Neuron (in vitro differentiated cells): ENCODE measurements at regions not wholly inside any gene's neighbourhood (a gene's known extent, or its start where the extent isn't known, plus 50 kb on each side); places are given as distances from the start of the nearest gene placed in this dataset.
"Not testable (repeated sequence)": the region's sequence is repeated elsewhere in the genome, so short reads cannot be mapped to it uniquely, and the experiment has no call there.

Experiments used
- H2AFZ ChIP-seq: one replicate; pipeline ENCODE4 v1.6.1; 2013; ENCODE audit warnings: low read depth, mild to moderate bottlenecking, inconsistent platforms, low read length, moderate library complexity
- H3K27me3 ChIP-seq: one replicate; pipeline ENCODE4 v1.6.1; 2013; ENCODE audit warnings: low read length; ENCODE audit not compliant: insufficient read depth
- H3K36me3 ChIP-seq: one replicate; pipeline ENCODE4 v1.6.1; 2013; ENCODE audit warnings: low read length; ENCODE audit not compliant: insufficient read depth
- H3K4me1 ChIP-seq: one replicate; pipeline ENCODE4 v1.6.1; 2013; ENCODE audit warnings: low read length; ENCODE audit not compliant: insufficient read depth
- H3K4me3 ChIP-seq: 2 replicates; pipeline ENCODE4 v1.5.1; 2013; ENCODE audit warnings: mild to moderate bottlenecking, low read length, moderate library complexity
- H3K9me3 ChIP-seq: one replicate; pipeline ENCODE4 v1.6.1; 2013; ENCODE audit warnings: low read length

DNA sequence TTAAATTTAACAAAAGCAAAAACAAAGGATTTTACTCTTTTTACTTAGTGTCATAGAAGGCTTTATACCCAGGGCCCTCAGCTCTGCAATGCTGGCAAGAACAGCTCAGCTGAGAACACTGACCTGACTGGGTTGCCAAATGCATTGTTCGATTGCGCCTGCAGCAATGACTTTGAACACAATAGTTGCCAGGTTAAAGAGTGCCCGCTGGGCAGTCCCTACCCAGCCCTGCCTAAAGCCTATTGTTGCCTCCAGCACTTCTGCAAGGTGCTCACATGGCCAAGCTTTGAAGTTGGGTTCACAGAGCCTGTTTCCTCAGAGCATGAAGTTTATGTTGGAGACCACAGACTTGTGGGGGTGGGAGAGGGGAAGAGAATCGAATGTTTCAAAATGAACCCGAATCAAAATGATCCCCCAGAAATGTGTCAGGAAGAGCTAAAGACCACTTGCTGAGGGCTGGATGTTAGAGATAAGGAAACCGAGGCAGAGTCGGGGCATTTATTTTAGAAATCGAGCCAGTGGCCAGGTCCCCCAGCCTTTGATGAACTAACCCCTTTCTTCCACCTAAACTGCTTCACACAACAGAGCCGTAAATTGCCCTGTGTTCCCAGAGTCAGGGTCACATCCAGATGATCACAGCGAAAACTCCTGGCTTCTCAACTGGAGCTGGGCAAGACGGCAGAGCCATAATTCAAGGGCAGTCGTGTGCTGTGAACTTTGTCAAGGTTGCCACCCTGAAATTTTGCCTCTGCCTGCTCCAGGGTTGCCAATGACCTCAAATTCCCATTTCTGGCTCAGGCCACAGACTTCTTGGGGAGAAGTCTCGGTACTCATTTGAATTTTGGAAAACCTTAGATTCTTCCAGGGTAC, 55.0 kb downstream of the FOXA2 start:
- Histone ChIP-seq H2AFZ (no peak overlapping the region), H3K4me3 (no peak overlapping the region), H3K27me3 (no peaks in the 10 kb centered on the region), H3K9me3 (no peaks in the 10 kb centered on the region), H3K4me1 (no peaks in the 10 kb centered on the region), H3K36me3 (no peaks in the 10 kb centered on the region)

DNA sequence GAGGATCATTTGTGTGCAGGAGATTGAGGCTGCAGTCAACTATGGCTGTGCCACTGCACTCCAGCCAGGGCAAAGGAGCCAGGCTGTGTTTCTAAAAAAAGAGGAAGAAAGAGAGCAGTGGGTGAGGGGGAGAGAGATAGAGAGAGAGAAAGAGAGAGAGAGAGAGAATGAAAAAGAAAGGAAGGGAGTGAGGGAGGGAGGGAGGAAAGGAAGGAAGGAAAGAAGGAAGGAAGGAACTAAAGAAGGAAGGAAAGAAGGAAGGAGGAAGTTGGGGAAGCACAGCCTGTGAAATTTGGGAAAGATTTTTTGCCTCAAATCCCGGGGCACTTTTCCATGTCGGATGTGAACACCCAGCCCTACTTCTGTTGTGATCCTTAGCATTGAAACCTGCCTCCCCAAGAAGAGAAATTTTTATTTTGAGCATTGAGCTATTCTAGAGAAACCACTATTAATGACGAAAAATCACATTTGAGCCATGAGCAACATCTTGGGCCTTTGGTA, 57.8 kb downstream of the FOXA2 start:
- H3K4me3 ChIP-seq = no peak overlapping the region
- no peaks in the 10 kb centered on the region for H3K9me3 ChIP-seq
- H3K4me1 ChIP-seq = no peaks in the 10 kb centered on the region
- no peaks in the 10 kb centered on the region for H3K27me3 ChIP-seq
- H3K36me3 ChIP-seq = no peaks in the 10 kb centered on the region
- H2AFZ ChIP-seq = no peak overlapping the region

DNA sequence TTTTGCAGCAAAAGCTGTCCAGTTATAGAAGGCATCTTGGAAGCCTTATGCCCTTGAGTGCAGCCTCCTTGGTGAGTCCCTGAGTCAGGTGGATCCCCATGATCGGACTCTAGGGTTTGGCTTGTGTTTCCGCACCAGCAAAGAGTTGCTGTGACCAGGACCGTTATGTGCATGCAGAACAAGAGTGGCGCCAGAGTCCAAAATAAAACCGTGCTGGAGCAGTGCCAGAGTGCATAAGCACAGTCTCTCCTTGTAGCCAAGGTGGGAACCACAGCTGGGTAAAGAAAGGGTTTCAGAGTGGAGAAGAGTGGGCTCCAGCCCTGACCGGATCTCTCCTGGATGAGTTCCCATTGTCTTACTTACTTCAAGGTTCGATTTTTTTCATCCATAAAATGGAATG, 58.6 kb downstream of the FOXA2 start:
- no peaks in the 10 kb centered on the region for H3K9me3 ChIP-seq
- no peak overlapping the region for H3K4me3 ChIP-seq
- no peaks in the 10 kb centered on the region for H3K27me3 ChIP-seq
- H2AFZ ChIP-seq = no peak overlapping the region
- no peaks in the 10 kb centered on the region for H3K4me1 ChIP-seq
- no peaks in the 10 kb centered on the region for H3K36me3 ChIP-seq

DNA sequence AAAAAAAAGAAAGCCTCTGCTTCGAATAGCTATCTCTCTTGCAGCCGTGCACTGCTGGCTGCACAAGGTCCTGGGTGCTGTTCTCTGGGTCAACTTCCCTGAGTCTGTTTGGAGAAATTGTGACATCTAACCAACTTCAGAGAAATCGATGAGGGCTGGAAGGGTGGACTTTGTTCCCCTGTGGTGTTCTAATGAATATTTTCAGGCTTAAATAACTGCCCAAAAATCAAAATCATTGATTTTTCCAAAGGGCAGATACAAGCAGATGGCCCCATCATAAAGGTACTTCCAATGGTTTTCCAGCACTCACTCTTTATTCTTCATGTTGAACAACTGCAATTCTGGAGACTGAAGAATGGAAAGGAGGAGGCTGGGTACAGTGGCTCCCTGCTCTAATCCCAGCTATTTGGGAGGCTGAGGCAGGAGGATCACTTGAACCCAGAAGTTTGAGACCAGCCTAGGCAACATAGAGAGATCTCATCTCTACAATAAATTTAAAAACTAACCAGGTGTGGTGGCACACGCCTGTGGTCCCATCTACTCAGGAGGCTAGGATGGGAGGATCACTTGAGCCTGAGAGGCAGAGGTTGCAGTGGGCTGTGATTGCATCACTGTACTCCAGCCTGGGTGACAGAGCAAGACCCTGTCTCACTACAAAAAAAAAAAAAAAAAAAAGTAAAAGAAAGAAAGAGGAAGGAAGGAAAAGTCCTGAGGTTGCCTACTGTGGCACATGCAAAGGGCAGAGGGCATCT, 59.1 kb downstream of the FOXA2 start:
- Histone ChIP-seq H3K4me1 (no peaks in the 10 kb centered on the region), H2AFZ (no peak overlapping the region), H3K4me3 (no peak overlapping the region), H3K27me3 (no peaks in the 10 kb centered on the region), H3K9me3 (no peaks in the 10 kb centered on the region), H3K36me3 (no peaks in the 10 kb centered on the region)

DNA sequence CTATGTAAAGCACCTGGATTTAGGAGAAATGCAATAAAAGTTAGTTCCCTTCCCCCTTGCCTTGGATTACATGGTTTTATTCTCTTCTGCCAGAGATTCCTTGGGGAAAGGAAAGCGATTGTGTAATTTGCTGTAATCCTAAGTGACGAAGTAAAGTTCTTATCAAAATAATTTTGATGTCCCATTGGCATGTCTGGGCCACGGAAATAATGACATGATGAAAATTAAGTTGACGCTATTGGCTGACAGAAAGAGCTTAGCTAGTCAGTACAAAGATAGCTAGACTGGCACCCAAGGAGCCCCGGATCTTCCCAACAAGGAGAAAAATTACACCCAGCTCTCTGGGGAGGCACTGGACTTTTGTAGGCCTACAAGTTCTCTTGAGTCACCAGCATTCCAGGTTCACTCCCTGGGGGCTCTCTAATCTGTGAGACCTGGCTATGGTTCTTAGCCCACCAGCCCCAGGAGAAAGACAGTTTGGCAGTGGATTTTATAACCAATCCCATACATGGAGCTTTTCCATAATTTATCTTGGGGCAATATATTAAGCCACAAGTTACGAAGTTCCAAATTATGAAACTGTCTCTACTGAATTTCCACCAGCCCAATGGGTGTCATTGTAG, 59.9 kb downstream of the FOXA2 start:
- no peaks in the 10 kb centered on the region for H3K9me3 ChIP-seq
- H3K36me3 ChIP-seq = no peaks in the 10 kb centered on the region
- no peak overlapping the region for H3K4me3 ChIP-seq
- no peak overlapping the region for H2AFZ ChIP-seq
- H3K27me3 ChIP-seq = no peaks in the 10 kb centered on the region
- H3K4me1 ChIP-seq = no peaks in the 10 kb centered on the region

DNA sequence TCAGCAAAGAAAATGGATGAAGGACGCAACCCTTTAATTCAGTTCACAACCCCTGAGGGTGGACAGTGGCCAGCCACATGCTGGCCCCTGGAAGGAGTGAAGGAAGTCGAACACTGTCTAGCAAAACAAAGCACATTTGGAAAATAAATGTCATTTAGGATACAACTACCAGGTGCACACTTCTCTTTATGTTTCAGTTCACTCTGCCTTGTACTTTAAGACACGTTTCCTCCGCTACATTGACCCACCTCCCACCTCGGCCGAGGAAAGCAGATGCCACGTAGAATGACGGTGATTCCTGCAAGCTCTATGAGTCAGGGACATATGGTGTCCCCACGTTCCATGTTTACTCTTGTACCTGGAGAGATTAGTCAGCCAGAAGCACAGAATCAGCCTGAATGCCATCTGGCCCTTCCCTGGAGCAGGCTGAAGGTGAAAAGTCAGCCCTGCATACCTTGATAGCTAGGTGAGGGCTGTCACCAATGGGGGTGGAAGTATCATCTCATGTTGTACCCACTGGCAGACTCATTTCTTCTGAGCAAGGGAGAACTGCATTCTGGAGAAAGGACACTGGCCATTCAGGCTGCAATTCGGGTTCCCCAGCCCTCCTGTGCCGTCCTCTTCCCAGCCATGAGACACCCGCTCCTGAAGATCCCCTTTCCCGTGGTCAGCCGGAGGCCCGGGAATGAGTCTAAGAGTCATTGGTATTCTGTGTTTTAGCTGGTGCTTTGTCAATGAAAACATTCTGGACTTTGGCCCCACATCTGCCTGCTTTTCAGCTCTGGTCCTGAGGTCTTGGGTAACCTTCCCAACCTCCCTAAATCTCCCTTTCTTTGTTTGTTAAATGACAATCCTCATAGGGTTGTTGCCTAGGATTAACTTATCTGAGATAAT, 60.6 kb downstream of the FOXA2 start:
- Histone ChIP-seq H3K9me3 (no peaks in the 10 kb centered on the region), H2AFZ (no peak overlapping the region), H3K27me3 (no peaks in the 10 kb centered on the region), H3K36me3 (no peaks in the 10 kb centered on the region), H3K4me1 (no peaks in the 10 kb centered on the region), H3K4me3 (no peak overlapping the region)

DNA sequence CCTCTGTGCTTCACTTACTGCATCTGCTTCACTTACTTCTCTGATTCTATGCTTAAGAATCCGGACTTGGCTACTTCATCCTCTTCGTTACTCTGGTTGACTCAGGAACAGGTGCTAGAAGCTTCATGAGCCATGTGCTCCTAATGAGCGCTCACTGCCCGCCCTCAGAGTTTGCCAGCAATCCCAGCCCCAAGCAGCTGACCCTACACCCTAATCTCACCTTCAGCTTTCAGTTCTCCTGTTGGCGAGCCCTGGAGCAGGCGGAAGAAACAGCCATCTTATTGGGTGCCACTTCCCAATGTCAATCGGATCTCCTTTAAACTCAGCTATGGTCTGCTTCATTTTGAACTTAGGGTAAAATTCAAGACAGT, 61.3 kb downstream of the FOXA2 start:
- no peak overlapping the region for H2AFZ ChIP-seq
- H3K27me3 ChIP-seq = no peaks in the 10 kb centered on the region
- no peaks in the 10 kb centered on the region for H3K36me3 ChIP-seq
- H3K9me3 ChIP-seq = no peaks in the 10 kb centered on the region
- no peaks in the 10 kb centered on the region for H3K4me1 ChIP-seq
- H3K4me3 ChIP-seq = no peak overlapping the region

DNA sequence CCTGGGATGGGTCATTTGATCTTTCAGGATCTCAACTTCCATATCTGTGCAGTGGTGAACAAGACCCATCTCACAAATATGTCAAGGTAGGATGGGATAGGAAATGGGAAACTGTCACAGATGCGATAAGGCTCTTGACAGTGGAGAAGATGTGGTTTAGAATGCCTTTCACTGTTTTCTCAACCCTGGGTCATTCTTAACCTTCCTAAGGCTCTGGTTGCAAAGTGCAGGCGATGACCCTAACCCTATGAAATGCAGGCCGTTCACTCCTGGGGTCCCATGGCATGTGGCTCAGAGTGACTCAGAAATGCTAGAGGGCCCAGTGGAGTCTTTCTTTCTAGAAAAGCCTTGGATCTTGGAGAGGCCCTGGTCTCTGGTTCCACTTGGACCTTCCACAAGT, 61.7 kb downstream of the FOXA2 start:
- Histone ChIP-seq H3K9me3 (no peaks in the 10 kb centered on the region), H3K27me3 (no peaks in the 10 kb centered on the region), H3K36me3 (no peaks in the 10 kb centered on the region), H3K4me1 (no peaks in the 10 kb centered on the region), H2AFZ (no peak overlapping the region), H3K4me3 (no peak overlapping the region)

DNA sequence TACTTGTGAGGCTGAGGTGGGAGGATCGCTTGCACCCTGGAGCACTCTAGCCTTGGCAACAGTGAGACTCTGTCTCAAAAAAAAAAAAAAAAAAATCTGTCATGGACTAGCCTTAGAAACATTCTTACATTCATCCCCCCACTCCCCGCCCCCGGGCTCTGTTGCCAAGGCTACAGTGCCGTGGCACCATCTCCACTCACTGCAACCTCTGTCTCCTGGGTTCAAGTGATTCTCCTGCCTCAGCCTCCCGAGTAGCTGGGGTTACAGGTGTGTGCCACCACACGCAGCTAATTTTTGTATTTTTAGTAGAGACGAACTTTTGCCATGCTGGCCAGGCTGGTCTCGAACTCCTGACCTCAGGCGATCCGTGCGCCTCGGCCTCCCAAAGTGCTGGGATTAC, 62.4 kb downstream of the FOXA2 start:
- not testable (repeated sequence) for H3K9me3 ChIP-seq, H3K27me3 ChIP-seq, H3K36me3 ChIP-seq, H3K4me1 ChIP-seq, H2AFZ ChIP-seq, H3K4me3 ChIP-seq

DNA sequence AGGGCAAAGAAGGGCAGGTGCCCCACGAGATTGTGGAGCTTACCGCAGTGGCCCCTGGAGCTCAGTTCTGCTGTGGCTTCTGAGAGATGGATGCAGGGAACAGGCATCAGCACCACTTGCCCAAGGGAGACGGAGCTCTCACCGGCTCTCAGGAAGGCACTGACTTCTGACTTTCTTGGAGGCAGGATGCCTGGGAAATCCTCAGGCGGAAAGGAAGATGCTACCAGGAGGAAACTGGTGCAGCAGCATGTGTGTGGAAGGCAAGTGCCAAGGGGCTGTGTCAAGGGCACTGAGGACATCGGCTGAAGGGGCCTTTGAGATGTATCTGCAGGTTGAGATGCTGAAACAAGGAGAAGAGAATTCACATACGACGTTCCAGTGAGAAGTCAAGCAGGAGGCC, 64.0 kb downstream of the FOXA2 start:
- peaks cover under 1% of the 10 kb centered on the region for H3K27me3 ChIP-seq
- no peaks in the 10 kb centered on the region for H3K9me3 ChIP-seq
- H2AFZ ChIP-seq = no peak overlapping the region
- H3K4me1 ChIP-seq = no peaks in the 10 kb centered on the region
- H3K4me3 ChIP-seq = no peak overlapping the region
- no peaks in the 10 kb centered on the region for H3K36me3 ChIP-seq

DNA sequence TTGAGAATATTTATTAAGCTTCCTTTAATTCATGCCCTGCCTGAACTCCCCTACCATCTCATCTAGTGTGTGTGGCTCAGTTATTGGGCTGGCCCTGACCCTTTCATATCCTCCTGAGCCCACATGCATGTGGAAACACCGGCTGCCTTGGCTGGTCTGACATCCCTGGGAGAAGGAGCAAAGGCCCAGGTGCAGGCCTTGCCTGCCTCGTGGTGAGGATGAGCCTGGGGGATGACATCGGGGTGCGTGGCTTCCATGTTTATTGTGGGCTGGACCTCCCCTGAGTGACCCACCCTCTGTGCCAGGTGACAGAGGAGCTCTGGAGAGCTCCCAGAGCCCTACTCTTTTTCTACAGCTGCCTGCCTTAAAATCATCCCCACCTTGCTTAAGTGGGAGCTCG, 69.1 kb downstream of the FOXA2 start:
- no peak overlapping the region for H3K4me3 ChIP-seq
- H2AFZ ChIP-seq = no peak overlapping the region
- H3K9me3 ChIP-seq = no peaks in the 10 kb centered on the region
- no peaks in the 10 kb centered on the region for H3K36me3 ChIP-seq
- H3K27me3 ChIP-seq = peaks cover 8% of the 10 kb centered on the region
- no peaks in the 10 kb centered on the region for H3K4me1 ChIP-seq

DNA sequence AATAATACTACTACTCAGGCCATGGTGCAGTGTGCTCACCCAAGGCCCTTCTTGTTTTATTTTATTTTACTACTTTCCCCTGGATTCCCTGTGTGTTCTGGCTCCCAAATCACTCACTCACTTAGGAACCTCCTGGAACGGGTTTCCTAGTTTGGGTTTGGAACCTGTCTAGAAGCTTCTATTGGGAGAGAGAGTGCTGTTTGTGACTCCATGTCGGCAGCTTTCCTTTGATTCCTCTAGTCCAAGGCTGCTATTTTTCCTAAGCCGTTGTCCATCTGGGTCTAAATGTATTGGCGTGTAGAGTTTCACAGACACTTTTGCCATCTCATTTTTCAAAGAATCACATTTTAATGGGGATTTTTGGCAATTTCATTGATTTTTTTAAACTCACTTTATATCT, 70.8 kb downstream of the FOXA2 start:
- peaks cover 8% of the 10 kb centered on the region for H3K27me3 ChIP-seq
- H3K4me1 ChIP-seq = no peaks in the 10 kb centered on the region
- H2AFZ ChIP-seq = no peak overlapping the region
- H3K9me3 ChIP-seq = no peaks in the 10 kb centered on the region
- no peaks in the 10 kb centered on the region for H3K36me3 ChIP-seq
- H3K4me3 ChIP-seq = no peak overlapping the region
